ENCODE measurements at regions not wholly inside any gene's neighbourhood (a gene's known extent, or its start where the extent isn't known, plus 50 kb on each side); places are given as distances from the start of the nearest gene placed in this dataset.

DNA sequence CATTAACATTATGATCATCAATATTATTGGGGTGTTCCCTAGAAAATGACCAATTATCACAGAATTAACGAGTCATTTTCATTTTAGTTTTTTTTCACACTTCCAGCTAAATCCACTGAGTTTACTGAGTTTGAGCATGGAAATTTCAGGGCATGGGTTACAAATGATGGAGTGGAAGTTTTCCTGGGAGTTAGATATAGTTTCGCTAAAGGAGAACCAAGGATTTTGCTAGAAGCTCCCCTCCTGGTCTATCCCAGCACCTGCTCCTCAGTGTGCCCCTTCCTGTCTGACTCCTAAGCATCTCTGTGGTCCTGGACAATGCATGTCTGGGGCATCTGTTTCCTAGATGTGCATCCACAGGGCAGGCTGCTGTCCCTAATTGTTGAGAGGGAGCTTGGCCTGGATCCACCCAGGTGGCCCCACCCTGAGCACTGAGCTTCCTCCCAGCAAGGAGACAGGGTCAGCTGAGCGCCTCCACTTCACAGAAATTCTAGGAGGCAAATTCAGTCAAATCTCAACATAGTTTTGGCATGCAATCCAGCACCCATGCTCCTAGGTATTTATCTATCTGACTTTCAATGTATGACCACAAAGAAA lies 102.3 kb upstream of the GOLGA6L6 start:
- no peak for TF ChIP-seq SNAI2 (CRISPR knock-in tag; IDR thresholded peaks at IDR 0.05)
- no peak for TF ChIP-seq ZFP30 (CRISPR knock-in tag; IDR thresholded peaks at IDR 0.05)

All from SK-N-SH treated with all-trans-retinoic acid at 6 μM for 48 hours (cell line).